HUES64 (cell line): ENCODE measurements at regions not wholly inside any gene's neighbourhood (a gene's known extent, or its start where the extent isn't known, plus 50 kb on each side); places are given as distances from the start of the nearest gene placed in this dataset.

Source experiments
- H3K27ac ChIP-seq: 2 replicates; pipeline ENCODE4 v1.7.0; 2013; ENCODE audit warnings: low read depth, low read length, inconsistent platforms
- H3K27me3 ChIP-seq: 2 replicates; pipeline ENCODE4 v1.6.1; 2013; ENCODE audit warnings: mild to moderate bottlenecking, low read length; ENCODE audit not compliant: insufficient read depth
- H3K36me3 ChIP-seq: 2 replicates; pipeline ENCODE4 v1.6.1; 2013; ENCODE audit warnings: mild to moderate bottlenecking, low read length; ENCODE audit not compliant: insufficient read depth
- H3K4me1 ChIP-seq: 2 replicates; pipeline ENCODE4 v1.6.1; 2013; ENCODE audit warnings: mild to moderate bottlenecking, low read length, moderate library complexity; ENCODE audit not compliant: insufficient read depth
- H3K4me3 ChIP-seq: 2 replicates; pipeline ENCODE4 v1.5.1; 2013; ENCODE audit warnings: mild to moderate bottlenecking, low read length, moderate library complexity
- H3K9ac ChIP-seq: 2 replicates; pipeline ENCODE4 v1.6.1; 2013; ENCODE audit warnings: mild to moderate bottlenecking, low read depth, low read length
- H3K9me3 ChIP-seq: 2 replicates; pipeline ENCODE4 v1.6.1; 2013; ENCODE audit warnings: low read depth, low read length; ENCODE audit not compliant: insufficient read depth
- WGBS: fragments of 150-250, 120-280 bp; methylation state at CpG from one replicate; pipeline ENCODE4 v1.1.7; 2013; ENCODE audit warnings: missing lambda C conversion rate; 5-methylcytosine and 5-hydroxymethylcytosine counted together

DNA sequence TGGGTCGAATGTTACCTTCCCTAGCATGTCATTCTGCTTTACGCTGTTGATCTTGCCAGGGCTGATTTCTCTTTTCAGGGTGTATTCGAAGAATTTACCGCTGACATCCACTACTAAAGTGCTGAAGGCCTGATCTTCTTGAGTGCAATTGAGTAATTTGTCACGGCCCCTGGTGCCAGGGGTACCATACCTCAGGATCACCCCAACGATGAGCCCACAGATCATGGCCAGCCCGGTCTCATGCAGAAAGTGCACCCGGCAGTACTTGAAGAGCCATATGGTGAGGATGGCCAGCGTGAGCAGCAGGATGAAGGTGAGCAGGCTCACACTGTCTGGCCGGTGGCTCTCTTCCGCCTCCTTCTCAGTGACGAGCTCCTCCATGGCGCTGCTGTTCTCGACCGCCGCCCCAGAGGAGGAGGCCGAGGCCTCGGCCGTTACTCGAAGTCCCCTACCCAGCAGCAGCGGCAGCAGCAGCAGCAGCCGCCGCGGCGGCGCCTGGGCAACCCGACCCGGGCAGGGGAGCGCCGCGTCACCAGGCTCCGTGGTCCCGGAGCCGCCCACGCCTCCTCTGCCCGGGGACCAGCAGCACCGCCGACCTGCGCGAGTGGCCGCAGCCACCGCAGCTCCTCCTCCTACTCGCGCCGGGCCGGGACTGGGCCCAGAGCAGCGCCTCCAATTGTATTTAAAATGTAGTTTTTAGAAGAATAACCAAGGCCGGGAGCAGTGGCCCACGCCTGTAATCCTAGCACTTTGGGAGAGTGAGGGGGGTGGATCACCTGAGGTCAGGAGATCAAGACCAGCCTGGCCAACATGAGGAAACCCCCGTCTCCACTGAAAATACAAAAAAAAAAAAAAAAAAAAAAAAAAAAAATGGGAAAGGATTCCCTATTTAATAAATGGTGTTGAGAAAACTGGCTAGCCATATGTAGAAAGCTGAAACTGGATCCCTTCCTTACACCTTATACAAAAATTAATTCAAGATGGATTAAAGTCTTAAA lies 58.5 kb upstream of the TMPO start:
- peaks cover 3% of the 10 kb centered on the region; the same call in 1 of the 2 replicates for H3K27me3 ChIP-seq
- no peak overlapping the region for H3K27ac ChIP-seq
- peak overlapping the region; percentile 41 for H3K4me3 ChIP-seq
- peak overlapping the region; percentile 34 for H3K9ac ChIP-seq
- 18% methylated on average over 49 of the region's 50 CpGs for WGBS
- no peaks in the 10 kb centered on the region for H3K36me3 ChIP-seq
- H3K9me3 ChIP-seq, result no peaks in the 10 kb centered on the region
- no peaks in the 10 kb centered on the region; the same call in 1 of the 2 replicates for H3K4me1 ChIP-seq

DNA sequence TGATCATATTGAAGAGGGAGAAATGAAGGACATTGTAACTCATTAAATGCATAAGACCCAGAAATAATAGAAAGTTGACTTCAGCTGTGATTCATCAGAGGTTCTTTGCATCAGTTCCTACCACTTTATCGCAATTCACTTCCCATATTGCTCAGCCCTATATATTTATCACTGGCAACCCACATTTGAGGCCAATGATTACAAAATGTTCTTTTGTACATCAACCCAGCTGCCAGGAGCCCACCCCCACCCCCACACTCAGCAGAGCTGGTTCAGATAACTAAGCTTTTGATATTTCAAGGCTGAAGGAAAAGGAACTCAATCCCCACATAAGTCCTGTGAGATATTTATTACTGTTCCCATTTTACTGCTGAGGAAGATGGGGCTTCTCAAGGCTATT lies 51.2 kb upstream of the TMPO start:
- no peak overlapping the region for H3K9ac ChIP-seq
- 94% methylated on average over 1 of the region's 1 CpG for WGBS
- H3K4me1 ChIP-seq, result no peaks in the 10 kb centered on the region
- H3K36me3 ChIP-seq, result no peaks in the 10 kb centered on the region
- no peak overlapping the region for H3K4me3 ChIP-seq
- H3K27me3 ChIP-seq, result no peaks in the 10 kb centered on the region
- no peaks in the 10 kb centered on the region for H3K9me3 ChIP-seq
- H3K27ac ChIP-seq, result no peak overlapping the region

DNA sequence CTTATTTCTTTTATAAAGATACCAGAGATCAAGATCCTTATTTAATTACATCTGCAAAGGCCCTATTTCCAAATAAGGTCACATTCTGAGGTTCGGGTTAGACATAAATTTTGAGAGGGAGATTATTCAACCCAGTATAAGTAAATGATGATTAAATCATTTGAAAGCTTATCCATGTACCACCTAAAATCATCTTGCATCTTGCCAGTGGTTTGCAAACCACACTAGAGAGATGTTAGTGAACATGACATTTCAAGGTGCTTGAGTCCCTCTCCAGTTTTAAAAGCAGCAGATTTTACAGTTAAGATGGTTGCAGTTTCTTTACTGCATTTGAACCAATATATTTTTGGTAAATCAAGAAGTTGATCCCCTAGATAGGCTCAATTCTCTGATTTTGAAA lies 49.9 kb upstream of the TMPO start:
- no peaks in the 10 kb centered on the region for H3K27me3 ChIP-seq
- no CpG with 5 or more reads among the region's 1 CpG for WGBS
- no peaks in the 10 kb centered on the region for H3K9me3 ChIP-seq
- H3K27ac ChIP-seq, result no peak overlapping the region
- H3K4me1 ChIP-seq, result no peaks in the 10 kb centered on the region
- H3K4me3 ChIP-seq, result no peak overlapping the region
- no peak overlapping the region for H3K9ac ChIP-seq
- no peaks in the 10 kb centered on the region for H3K36me3 ChIP-seq
